HL-60/S4 (cell line): ENCODE measurements at regions not wholly inside any gene's neighbourhood (a gene's known extent, or its start where the extent isn't known, plus 50 kb on each side); places are given as distances from the start of the nearest gene placed in this dataset.

ENCODE experiments used
- in situ Hi-C: fragments of 300-500 bp; cut with MboI; formaldehyde crosslinking; loops from 2 replicates; pipeline ENCODE4 v1.14.3; 2022; ENCODE audit warnings: low sequenced_read_pairs

DNA sequence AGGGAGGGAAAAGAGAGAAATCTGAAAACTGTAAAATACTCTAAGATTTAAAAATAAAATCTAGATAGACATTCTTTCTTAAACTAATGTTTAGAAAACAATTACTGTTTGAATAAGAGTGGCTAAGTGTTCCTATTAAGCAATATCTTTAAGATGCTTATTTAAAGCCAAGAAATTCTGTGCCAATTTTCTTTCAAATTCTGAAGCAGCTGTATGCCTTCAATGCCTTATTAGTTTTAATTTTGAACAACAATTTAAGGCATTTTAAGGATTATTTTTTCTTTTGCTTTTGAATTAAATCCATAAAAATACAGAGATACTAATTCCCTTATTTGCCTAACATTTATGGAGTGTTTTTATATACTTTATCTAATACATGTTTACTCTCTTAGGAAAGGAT is 50.3 kb upstream of the KITLG start:
- in situ Hi-C loops, result no loop called here
